Activated CD4-positive, alpha-beta memory T cell treated with anti-CD3 and anti-CD28 coated beads for 36 hours (primary cell): ENCODE measurements at regions not wholly inside any gene's neighbourhood (a gene's known extent, or its start where the extent isn't known, plus 50 kb on each side); places are given as distances from the start of the nearest gene placed in this dataset.

Experiments
- CTCF ChIA-PET: fragments of 350-600 bp; sonication (Branson Sonifier 250); formaldehyde crosslinking; loops from one replicate; lab custom pipeline; 2021; ENCODE audit warnings: antibody characterized with exemption, inconsistent platforms; lab: Charles Lee
- POLR2A ChIA-PET: fragments of 350-600 bp; sonication (Branson Sonifier 250); formaldehyde crosslinking; loops from one replicate; lab custom pipeline; 2021; ENCODE audit warnings: antibody characterized with exemption; lab: Charles Lee
- DNase-seq: peaks from one replicate; pipeline ENCODE4 v3.0.0-alpha.2; 2020
- H3K27ac Mint-ChIP-seq: one replicate; pipeline ENCODE4 v1.8.0; 2021; ENCODE audit warnings: mixed read lengths
- H3K27me3 Mint-ChIP-seq: one replicate; pipeline ENCODE4 v1.8.0; 2021; ENCODE audit warnings: mixed read lengths
- H3K36me3 Mint-ChIP-seq: one replicate; pipeline ENCODE4 v1.8.0; 2021; ENCODE audit warnings: mixed read lengths
- H3K4me1 Mint-ChIP-seq: one replicate; pipeline ENCODE4 v1.8.0; 2021; ENCODE audit warnings: low read depth, mixed read lengths
- H3K4me3 Mint-ChIP-seq: one replicate; pipeline ENCODE4 v1.8.0; 2021; ENCODE audit warnings: mild to moderate bottlenecking, mixed read lengths
- H3K9me3 Mint-ChIP-seq: one replicate; pipeline ENCODE4 v1.8.0; 2021; ENCODE audit warnings: mixed read lengths
- intact Hi-C: fragments of 100-400 bp; cut with micrococcal nuclease; formaldehyde crosslinking; loops from one replicate; pipeline ENCODE4 v1.15.1; 2023

DNA sequence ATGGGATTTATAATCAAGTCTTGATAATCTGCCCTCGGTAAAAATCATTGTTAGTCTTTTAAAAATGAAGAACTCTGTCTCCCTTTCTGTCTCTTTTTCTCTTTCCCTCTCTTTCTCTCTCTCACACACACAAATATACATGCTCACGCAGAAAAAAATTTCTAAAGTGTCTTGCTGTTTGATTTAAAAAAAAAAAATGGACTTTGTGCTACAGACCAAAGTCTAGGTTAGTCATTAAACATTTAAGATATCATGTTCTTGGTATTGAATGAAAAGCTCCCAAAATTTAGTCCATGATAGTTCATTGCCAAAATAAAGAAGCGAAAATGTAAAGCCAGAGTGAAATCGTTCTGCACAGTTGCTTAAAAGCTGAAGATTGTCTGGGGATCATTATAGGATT, 665.8 kb downstream of the SORCS1 start:
- Mint-ChIP-seq H3K4me1 (no peaks in the 10 kb centered on the region), H3K9me3 (peaks cover 22% of the 10 kb centered on the region), H3K27ac (no peak overlapping the region), H3K36me3 (no peaks in the 10 kb centered on the region), H3K4me3 (no peak overlapping the region), H3K27me3 (no peaks in the 10 kb centered on the region)
- intact Hi-C loops: no loop called here
- ChIA-PET POLR2A (no interaction called here), CTCF (no interaction called here)
- DNase-seq: no peak

DNA sequence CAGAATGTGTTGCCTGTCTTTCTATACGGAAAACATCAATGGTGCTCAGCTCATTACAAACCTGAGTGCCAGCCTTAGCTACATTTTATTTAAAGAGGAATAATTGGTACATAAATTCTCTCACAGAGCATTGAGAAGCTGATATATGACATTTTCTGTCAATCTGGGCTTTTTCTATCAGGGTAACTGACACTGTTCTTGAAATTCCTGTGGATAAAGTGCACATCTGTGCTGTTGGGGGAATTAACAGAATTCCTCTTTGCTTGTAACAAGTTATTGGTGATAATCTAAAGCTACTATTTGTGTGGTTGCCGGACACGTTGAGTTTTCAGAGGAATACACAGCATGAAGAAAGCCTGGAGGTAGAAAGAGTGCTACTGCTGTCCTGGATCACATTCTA, 668.6 kb downstream of the SORCS1 start:
- Mint-ChIP-seq H3K27me3 (no peaks in the 10 kb centered on the region), H3K4me1 (no peaks in the 10 kb centered on the region), H3K36me3 (no peaks in the 10 kb centered on the region), H3K27ac (no peak overlapping the region), H3K9me3 (peaks cover 12% of the 10 kb centered on the region), H3K4me3 (no peak overlapping the region)
- no peak for DNase-seq
- ChIA-PET POLR2A (no interaction called here), CTCF (no interaction called here)
- intact Hi-C loops: no loop called here

DNA sequence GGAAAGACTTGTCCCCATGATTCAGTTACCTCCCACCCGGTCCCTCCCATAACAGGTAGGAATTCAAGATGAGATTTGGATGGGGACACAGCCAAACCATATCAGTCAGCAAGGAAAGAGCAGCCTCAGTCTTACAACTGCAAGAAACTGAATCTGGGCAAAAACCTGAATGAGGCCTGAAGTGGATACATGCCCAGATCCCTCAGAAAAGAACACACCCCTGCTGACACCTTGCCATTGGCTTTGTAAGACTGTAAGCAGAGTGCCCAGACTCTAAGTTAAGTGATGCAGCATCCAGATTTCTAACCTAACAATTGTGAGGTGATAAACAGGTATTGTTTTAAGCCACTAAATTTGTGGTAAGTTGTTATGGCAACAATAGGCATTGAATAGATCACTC, 670.8 kb downstream of the SORCS1 start:
- POLR2A ChIA-PET: no interaction called here
- Mint-ChIP-seq H3K4me1 (no peaks in the 10 kb centered on the region), H3K36me3 (no peaks in the 10 kb centered on the region), H3K4me3 (no peak overlapping the region), H3K9me3 (peaks cover 11% of the 10 kb centered on the region), H3K27me3 (no peaks in the 10 kb centered on the region), H3K27ac (no peak overlapping the region)
- no peak for DNase-seq
- CTCF ChIA-PET: no interaction called here
- intact Hi-C loops: no loop called here

DNA sequence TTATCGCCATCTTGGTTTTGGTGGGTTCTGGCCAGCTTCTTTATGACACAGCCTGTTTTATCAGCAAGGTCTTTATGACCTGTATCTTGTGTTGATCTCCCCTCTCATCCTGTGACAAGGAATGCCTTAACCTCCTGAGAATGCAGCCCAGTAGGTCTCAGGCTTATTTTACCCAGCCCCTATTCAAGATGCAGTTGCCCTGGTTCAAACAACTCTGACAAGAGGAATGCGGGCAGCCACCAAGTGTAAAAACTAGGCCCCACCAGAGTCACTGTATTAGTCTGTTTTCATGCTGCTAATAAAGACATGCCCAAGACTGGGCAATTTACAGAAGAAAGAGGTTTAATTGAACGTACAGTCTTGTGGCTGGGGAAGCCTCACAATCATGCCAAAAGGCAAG, 671.3 kb downstream of the SORCS1 start:
- ChIA-PET CTCF (no interaction called here), POLR2A (no interaction called here)
- no peak for DNase-seq
- intact Hi-C loops: no loop called here
- Mint-ChIP-seq H3K27me3 (no peaks in the 10 kb centered on the region), H3K4me3 (no peak overlapping the region), H3K36me3 (no peaks in the 10 kb centered on the region), H3K27ac (no peak overlapping the region), H3K9me3 (peaks cover 7% of the 10 kb centered on the region), H3K4me1 (no peaks in the 10 kb centered on the region)

DNA sequence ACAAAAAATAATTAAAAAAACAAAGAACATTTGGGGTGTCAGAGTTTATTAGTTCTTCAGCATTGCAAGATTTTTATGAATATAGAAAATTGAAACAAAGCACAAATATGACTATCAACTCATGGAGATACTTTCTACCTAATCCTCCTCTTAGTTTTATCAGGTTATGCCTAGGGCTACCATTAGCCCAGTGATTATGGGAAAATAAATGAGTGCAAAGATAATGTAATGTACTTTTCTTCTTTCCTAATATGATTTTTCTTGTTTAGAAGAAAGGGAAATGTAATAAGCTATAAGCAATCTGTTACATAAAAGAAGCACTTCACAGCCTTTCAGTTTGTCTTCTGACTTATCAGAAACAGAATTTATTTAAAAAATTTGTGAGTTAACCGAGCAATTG, 676.8 kb downstream of the SORCS1 start:
- H3K27ac Mint-ChIP-seq: no peak overlapping the region
- intact Hi-C loops: no loop called here
- POLR2A ChIA-PET: no interaction called here

DNA sequence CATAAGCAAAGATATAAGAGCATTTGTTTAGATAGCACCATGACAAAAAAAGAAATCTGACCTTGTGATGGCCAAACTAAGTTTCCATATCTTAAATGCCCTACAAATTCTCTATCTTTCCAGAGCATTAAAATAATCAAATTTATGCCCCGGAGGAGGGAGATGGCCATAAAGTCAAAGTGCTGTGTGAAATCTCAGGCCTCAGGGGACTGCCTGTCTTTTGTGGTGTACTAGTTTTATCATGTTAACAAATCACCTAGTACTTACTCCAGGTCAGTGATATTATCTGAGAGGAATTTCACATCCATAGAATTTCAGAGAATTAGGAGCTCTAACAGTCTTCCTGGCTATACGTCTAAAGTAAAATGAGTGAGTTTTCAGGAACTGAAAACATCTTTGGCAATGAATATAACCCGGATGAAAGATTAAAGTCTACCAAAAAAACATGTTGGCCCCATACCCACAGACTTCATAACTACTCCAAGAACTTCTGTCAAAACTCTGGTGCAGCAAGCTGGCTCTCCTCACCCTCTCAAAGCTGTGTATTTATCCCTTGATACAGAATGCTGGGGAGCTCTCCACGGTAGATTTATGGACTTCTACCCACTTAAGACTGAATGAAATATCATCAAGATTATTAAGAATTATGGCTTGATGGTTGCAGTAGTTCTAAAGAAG, 682.8 kb downstream of the SORCS1 start:
- no peaks in the 10 kb centered on the region for H3K27me3 Mint-ChIP-seq
- ChIA-PET CTCF (no interaction called here), POLR2A (no interaction called here)
- no peak overlapping the region for H3K4me3 Mint-ChIP-seq
- no peaks in the 10 kb centered on the region for H3K36me3 Mint-ChIP-seq
- no peak for DNase-seq
- H3K9me3 Mint-ChIP-seq: peaks cover 13% of the 10 kb centered on the region
- no peaks in the 10 kb centered on the region for H3K4me1 Mint-ChIP-seq
- intact Hi-C loops: no loop called here
- no peak overlapping the region for H3K27ac Mint-ChIP-seq

More for the DNA sequence above, 676.8 kb downstream of the SORCS1 start:
- no peaks in the 10 kb centered on the region for H3K27me3 Mint-ChIP-seq
- H3K9me3 Mint-ChIP-seq: peaks cover 10% of the 10 kb centered on the region
- no peak overlapping the region for H3K4me3 Mint-ChIP-seq
- H3K36me3 Mint-ChIP-seq: no peaks in the 10 kb centered on the region
- CTCF ChIA-PET: no interaction called here
- H3K4me1 Mint-ChIP-seq: no peaks in the 10 kb centered on the region
- DNase-seq: no peak

DNA sequence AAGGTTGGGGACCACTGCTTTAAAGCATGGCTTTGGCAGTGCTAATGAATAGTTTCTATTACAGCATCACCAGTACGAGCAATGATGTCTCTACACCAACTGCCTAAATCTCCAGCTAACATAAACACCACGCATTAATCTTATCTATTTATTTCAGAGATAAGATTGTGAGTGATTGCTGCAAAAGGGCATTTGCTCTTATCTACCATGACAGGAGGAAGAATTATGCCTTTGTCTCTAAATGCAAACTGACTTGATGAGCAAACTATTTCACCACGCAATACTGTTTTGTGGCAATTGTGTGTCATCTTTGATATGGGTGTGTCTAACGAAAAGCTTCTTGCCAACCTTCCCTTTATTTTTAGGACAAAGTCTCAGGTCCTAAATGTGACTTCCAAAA, 684.9 kb downstream of the SORCS1 start:
- Mint-ChIP-seq H3K36me3 (no peaks in the 10 kb centered on the region), H3K4me1 (no peaks in the 10 kb centered on the region), H3K9me3 (peaks cover 7% of the 10 kb centered on the region), H3K27me3 (no peaks in the 10 kb centered on the region), H3K27ac (no peak overlapping the region), H3K4me3 (no peak overlapping the region)
- intact Hi-C loops: no loop called here
- DNase-seq: no peak
- ChIA-PET CTCF (no interaction called here), POLR2A (no interaction called here)

DNA sequence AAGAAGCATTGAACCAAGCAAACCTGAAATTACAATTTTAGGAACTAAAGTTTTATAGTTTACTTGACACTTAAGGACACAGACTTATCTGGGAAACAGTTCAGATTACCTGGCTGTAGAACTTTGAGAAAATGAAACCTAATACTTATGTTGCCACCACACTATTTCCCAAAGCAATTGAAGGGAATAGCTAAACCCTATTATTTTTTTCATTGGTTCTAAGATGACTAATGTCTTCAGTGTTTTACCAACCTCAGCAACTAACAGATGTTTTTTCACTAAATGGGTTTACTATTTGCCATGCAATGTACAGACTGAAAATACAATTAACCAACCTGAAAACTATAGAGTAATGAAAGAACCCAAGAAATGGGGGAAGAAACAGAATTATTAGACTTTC, 689.6 kb downstream of the SORCS1 start:
- H3K9me3 Mint-ChIP-seq: peaks cover 31% of the 10 kb centered on the region
- intact Hi-C loops: no loop called here
- ChIA-PET CTCF (no interaction called here), POLR2A (no interaction called here)
- no peak for DNase-seq
- H3K27me3 Mint-ChIP-seq: no peaks in the 10 kb centered on the region
- H3K4me3 Mint-ChIP-seq: no peak overlapping the region
- H3K4me1 Mint-ChIP-seq: no peaks in the 10 kb centered on the region
- no peak overlapping the region for H3K27ac Mint-ChIP-seq
- no peaks in the 10 kb centered on the region for H3K36me3 Mint-ChIP-seq

DNA sequence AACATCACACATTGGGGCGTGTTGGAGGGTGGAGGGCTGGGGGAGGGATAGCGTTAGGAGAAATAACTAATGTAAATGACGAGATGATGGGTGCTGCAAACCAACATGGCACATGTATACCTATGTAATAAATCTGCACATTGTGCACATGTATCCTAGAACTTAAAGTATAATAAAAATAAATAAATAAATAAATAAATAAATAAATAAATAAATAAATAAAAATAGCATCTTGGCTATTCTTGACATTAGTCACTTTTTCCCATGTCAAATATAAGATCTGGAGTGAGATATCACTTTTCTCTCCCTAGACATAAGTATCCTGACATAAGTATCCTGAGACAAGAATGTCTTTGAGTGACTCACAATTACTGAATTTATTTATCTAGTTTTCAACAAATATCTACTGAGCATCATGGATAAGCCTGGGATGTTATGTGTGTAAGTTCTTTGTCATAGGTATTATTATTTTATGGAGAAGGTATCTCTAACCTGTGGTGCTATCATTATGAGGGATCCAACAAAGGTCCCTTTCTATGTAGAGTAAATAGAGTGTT, 691.3 kb downstream of the SORCS1 start:
- Mint-ChIP-seq H3K9me3 (peaks cover 33% of the 10 kb centered on the region), H3K4me3 (no peak overlapping the region), H3K36me3 (no peaks in the 10 kb centered on the region), H3K27me3 (no peaks in the 10 kb centered on the region), H3K4me1 (no peaks in the 10 kb centered on the region), H3K27ac (no peak overlapping the region)
- CTCF ChIA-PET: no interaction called here
- no peak for DNase-seq
- intact Hi-C loops: no loop called here
- POLR2A ChIA-PET: no interaction called here

DNA sequence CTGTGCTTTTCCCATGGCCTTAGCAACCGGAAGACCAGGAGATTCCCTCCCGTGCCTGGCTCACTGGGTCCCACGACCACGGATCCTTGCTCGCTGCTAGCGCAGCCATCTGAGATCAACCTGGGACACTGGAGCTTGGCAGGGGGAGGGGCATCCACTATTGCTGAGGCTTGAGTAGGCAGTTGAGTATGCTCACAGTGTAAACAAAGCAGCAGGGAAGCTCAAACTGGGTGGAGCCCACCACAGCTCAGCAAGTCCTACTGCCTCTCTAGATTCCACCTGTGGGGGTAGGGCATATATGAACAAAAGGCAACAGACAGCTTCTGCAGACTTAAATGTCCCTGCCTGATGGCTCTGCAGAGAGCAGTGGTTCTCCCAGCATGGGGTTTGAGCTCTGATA, 697.0 kb downstream of the SORCS1 start:
- intact Hi-C loops: no loop called here
- no peak for DNase-seq
- Mint-ChIP-seq H3K4me3 (no peak overlapping the region), H3K36me3 (no peaks in the 10 kb centered on the region), H3K9me3 (peaks cover 19% of the 10 kb centered on the region), H3K27ac (no peak overlapping the region), H3K4me1 (no peaks in the 10 kb centered on the region), H3K27me3 (no peaks in the 10 kb centered on the region)
- POLR2A ChIA-PET: no interaction called here
- CTCF ChIA-PET: no interaction called here

DNA sequence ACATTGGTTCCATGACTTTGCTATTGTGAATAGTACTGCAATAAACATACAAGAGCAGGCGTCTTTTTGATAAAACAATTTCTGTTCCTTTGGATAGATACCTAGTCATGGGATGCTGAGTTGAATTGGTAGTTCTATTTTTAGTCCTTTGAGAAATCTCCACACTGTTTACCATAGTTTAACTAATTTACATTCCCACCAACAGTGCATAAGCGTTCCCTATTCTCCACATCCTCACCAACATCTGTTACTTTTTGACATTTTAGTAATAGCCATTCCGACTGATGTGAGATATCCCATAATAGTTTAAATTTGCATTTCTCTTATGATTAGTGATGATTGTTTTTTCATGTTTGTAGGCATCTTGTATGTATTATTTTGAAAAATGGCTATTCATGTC, 707.0 kb downstream of the SORCS1 start:
- intact Hi-C loops: no loop called here
- Mint-ChIP-seq H3K4me1 (no peaks in the 10 kb centered on the region), H3K27me3 (no peaks in the 10 kb centered on the region), H3K36me3 (peaks cover 1% of the 10 kb centered on the region), H3K4me3 (no peak overlapping the region), H3K9me3 (peaks cover 15% of the 10 kb centered on the region), H3K27ac (no peak overlapping the region)
- CTCF ChIA-PET: no interaction called here
- POLR2A ChIA-PET: no interaction called here
- DNase-seq: no peak

DNA sequence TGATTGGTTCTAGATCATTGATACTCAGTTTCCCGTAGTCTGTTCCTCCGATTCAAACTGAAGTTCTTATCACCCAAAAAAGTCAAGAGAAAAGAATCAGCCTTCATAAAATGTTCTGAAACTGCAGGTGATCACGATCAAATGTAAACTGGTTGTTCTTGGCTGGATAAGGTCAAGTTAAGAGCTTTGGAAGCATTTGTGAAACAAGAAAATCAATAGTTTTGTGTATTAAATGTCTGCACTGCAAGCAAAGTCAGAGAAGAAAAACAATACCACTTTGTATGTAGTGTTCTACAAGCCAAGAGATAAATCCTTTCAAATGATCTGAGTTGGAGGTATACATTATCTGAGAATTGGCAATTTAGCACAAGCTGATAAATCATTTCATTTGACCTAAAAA, 710.3 kb downstream of the SORCS1 start:
- DNase-seq: no peak
- Mint-ChIP-seq H3K36me3 (no peaks in the 10 kb centered on the region), H3K4me1 (no peaks in the 10 kb centered on the region), H3K27me3 (no peaks in the 10 kb centered on the region), H3K27ac (no peak overlapping the region), H3K9me3 (peaks cover 12% of the 10 kb centered on the region), H3K4me3 (no peak overlapping the region)
- intact Hi-C loops: no loop called here
- ChIA-PET POLR2A (no interaction called here), CTCF (no interaction called here)

DNA sequence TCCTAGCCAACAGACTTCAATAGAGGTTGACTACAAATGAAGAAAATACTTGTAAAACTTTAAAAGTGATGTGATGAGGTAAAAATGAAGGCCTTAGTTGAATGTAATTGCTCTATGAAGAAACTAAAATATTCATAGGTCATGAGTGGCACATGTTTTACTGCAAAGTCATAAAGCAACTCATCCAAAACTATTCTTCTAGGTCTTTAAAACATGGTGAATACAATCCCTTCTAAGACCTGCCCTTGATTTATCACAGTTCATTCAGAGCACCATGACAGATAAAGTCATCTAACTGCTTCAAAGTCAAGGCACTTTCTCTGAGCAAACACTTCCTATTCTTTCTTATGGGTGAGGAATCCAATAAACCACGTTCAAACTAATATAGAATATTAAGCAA, 713.5 kb downstream of the SORCS1 start:
- Mint-ChIP-seq H3K4me3 (no peak overlapping the region), H3K27ac (no peak overlapping the region), H3K9me3 (peaks cover 10% of the 10 kb centered on the region), H3K4me1 (no peaks in the 10 kb centered on the region), H3K27me3 (no peaks in the 10 kb centered on the region), H3K36me3 (no peaks in the 10 kb centered on the region)
- CTCF ChIA-PET: no interaction called here
- POLR2A ChIA-PET: no interaction called here
- intact Hi-C loops: no loop called here
- DNase-seq: no peak
